Stimulated activated CD4-positive, alpha-beta T cell treated with anti-CD3 and anti-CD28 coated beads, Interleukin-15, amount 100 ng/mL, for 1 hour (primary cell): ENCODE measurements at regions not wholly inside any gene's neighbourhood (a gene's known extent, or its start where the extent isn't known, plus 50 kb on each side); places are given as distances from the start of the nearest gene placed in this dataset.
"Not testable (repeated sequence)": the region's sequence is repeated elsewhere in the genome, so short reads cannot be mapped to it uniquely, and the experiment has no call there.

Source experiments
- DNase-seq, 2 donors: peaks; one replicate each; pipeline ENCODE4 v3.0.0-alpha.2; 2020; ENCODE audit warnings: low read depth in 1 of 2, low spot score in 1 of 2

DNA sequence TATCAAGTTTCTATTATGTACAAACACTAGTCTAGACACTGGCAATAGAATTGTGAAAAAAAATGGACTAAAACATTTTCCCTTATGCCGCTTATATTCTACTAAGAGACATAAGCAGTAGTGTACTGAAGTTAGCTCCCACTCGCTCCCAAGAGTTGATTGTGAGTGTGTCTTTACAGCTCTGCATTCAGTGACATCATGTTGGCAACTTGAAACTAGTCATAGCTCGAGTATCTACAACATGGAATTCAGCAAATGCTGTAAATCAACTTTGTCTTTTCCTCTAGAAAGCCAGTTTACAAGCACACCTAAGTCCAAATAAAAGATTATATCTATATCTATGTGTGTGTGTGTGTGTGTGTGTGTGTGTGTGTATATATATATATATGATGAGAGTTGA is 58.8 kb upstream of the MAGI2 start:
- no peak for DNase-seq

GRCh38 chr7:79511056-79511455 is 57.6 kb upstream of the MAGI2 start:
- not testable (repeated sequence) for DNase-seq

- DNase-seq, result no peak
Measured at GRCh38 chr7:79507131-79507530, 53.7 kb upstream of the MAGI2 start.

- DNase-seq, result no peak
Measured at GRCh38 chr7:79506481-79506880, 53.0 kb upstream of the MAGI2 start.

DNA sequence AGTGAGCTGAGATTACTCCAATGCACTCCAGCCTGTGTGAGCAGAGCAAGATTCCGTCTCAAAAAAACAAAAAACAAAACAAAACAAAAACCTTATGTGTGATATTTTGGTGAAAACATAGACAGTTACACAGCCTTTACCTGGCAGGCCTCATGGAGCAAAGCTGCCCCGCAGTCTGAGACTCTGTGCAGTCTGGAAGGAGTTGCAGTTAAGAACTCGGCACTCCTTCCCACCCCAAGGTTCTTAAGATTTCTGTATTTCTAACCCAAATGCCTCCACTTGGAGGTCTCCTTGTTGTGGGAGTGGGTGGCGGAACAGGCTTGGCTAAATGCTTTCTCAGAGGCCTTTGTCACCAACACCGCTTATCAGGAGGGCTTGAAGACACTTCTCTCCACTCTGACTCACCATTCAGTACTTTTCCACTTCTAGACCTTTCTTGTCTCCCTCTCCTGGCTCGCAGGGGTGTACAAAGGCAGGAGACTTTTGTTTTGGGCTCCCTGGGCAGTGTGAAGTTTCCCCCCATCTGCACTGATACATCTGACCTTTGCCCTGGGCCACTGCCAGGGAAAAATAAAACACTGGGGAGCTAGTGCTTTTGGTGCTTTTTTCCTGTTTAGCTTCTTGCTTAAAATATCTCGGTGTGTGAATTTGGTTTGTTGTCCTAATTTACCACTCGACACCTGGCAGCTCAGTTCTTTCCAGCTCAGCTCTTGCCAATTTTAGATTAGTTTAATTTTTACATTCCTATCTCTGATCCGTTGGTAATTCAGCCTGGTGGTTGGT is 51.3 kb upstream of the MAGI2 start:
- DNase-seq, result no peak
